RWPE1 (cell line): ENCODE measurements at regions not wholly inside any gene's neighbourhood (a gene's known extent, or its start where the extent isn't known, plus 50 kb on each side); places are given as distances from the start of the nearest gene placed in this dataset.
A peak's percentile ranks its signal among the peaks of the same experiment; 100 is the strongest.

Experiments
- CTCF ChIA-PET: fragments of 350-600 bp; sonication (Branson Sonifier 250); formaldehyde crosslinking; extraction: SDS; loops from one replicate; lab custom pipeline; 2021; lab: Yijun Ruan, JAX
- POLR2A ChIA-PET: fragments of 400-600 bp; formaldehyde crosslinking; extraction: SDS; loops from one replicate; lab custom pipeline; 2020; ENCODE audit warnings: antibody characterized with exemption; ENCODE audit not compliant: low non-redundant PET; lab: Yijun Ruan, JAX
- DNase-seq: peaks from one replicate; pipeline ENCODE4 v3.0.0; 2012; ENCODE audit warnings: low spot score
- H3K27ac ChIP-seq: fragments of 450-650 bp; 2 replicates; pipeline ENCODE4 v1.5.1; 2017
- TF ChIP-seq, protein P1 (sequence below): fragments of 450-650 bp; conservative IDR thresholded peaks from 2 replicates; pipeline ENCODE4 v1.5.1; 2017; ENCODE audit warnings: low read depth, mild to moderate bottlenecking

DNA sequence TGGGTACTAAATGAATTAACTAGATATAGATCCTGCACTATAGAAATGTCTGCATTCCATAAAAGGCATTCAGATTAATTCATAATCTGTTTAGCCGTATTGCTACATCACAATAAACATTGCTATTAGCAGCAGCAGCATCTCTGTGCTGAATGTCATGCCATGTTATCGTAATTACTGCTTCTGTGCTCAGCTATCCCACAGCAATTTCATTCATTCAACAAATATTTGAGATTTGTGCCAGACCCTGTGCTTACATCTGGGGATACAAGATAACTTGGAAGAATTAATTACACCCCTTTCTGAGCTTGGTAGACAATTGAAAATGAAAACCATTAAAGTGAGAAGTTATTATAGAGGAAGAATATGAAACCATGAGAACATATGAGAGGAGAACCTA lies 185.8 kb upstream of the C11orf87 start:
- POLR2A ChIA-PET, result no interaction called here
- H3K27ac ChIP-seq, result no peak overlapping the region
- CTCF ChIA-PET, result no interaction called here
- no peak for DNase-seq
- TF ChIP-seq, protein P1, sequence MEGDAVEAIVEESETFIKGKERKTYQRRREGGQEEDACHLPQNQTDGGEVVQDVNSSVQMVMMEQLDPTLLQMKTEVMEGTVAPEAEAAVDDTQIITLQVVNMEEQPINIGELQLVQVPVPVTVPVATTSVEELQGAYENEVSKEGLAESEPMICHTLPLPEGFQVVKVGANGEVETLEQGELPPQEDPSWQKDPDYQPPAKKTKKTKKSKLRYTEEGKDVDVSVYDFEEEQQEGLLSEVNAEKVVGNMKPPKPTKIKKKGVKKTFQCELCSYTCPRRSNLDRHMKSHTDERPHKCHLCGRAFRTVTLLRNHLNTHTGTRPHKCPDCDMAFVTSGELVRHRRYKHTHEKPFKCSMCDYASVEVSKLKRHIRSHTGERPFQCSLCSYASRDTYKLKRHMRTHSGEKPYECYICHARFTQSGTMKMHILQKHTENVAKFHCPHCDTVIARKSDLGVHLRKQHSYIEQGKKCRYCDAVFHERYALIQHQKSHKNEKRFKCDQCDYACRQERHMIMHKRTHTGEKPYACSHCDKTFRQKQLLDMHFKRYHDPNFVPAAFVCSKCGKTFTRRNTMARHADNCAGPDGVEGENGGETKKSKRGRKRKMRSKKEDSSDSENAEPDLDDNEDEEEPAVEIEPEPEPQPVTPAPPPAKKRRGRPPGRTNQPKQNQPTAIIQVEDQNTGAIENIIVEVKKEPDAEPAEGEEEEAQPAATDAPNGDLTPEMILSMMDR, result no peak

DNA sequence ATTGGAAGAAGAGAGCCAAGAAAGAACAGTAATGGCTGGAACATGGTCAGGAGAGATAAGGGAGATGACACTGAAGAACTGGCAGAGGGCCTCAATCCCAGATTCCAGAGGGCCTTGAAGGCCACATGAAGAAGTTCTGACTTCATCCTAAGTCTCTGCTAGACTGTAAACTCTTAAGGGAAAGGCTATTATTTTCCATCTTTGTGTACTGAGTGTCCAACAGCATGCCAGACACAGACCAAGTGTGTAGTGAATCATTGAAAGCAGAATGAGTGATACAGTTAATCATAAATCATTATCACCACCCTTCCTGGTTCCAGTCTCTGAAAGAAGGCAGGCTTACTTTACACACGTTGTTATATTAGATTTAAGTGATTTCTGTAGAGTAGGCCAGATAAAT lies 185.3 kb upstream of the C11orf87 start:
- CTCF ChIA-PET, result no interaction called here
- H3K27ac ChIP-seq, result no peak overlapping the region
- no peak for DNase-seq

DNA sequence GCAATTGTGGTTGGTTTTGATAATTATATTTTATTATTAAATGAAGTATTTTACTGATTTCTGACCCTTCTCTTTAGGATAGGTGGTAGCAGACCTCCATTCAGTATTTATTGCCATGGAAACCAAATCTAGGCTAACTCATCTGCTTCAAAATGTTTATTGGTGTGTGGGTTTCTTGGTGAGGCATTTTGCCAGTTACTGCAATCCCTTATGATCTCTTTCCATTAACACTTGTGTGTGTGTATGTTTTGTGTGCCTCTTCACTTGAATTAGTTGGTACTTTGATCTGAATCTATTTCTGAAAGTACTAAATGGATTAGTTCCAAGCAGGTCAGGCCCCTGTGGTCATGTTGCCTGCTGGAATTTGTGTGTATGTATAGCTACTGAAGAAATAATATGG lies 184.4 kb upstream of the C11orf87 start:
- ChIA-PET POLR2A (no interaction called here), CTCF (no interaction called here)
- TF ChIP-seq, protein P1, result no peak
- H3K27ac ChIP-seq, result no peak overlapping the region
- no peak for DNase-seq

More for the DNA sequence above, 185.3 kb upstream of the C11orf87 start:
- TF ChIP-seq, protein P1, result no peak
- POLR2A ChIA-PET, result no interaction called here

DNA sequence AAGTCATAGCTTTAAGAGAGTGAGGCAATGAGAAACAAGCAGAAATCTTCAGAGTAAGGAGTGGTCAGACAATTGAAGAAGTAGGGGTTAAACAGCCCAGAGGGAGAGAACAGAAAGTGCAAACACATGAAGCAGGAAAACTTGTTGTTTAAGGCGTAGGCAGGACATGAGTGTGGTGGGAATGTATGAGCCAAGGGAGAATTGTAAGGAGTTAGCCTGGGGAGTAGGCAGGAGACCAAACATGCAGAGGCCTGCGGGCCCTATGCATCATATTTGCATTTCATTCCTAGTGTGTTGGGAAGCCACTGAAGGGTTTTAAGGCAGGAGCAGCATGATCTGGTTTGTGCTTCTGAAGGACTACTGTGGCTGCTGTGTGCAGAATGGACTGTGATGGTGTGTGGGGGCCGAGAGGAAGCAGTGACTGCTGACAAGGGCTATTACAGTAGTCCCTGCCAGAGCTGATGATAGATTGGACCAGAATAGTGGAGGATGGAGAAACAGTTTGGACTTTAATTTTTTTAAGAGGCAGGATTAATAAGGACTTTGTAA lies 179.9 kb upstream of the C11orf87 start:
- H3K27ac ChIP-seq, result no peak overlapping the region
- CTCF ChIA-PET, result no interaction called here
- DNase-seq, result peak; percentile 23
- POLR2A ChIA-PET, result no interaction called here
- TF ChIP-seq, protein P1, result no peak

DNA sequence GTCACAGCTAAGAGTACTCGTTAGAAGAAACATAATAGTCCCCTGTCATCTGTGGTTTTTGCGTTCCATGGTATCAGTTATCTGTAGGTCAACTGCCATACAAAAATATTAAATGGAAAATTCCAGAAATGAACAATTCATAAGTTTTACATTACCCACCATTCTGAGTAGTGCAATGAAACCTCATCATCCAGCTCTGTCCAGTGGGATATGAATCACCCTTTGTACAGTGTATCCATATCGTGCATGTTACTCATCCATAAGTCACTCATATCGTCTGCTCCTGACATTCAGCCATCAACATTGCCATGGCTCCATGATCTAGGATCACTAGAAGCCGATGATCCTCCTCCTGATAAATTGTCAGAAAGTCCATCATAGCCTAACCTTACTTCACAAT lies 174.9 kb upstream of the C11orf87 start:
- POLR2A ChIA-PET, result no interaction called here
- DNase-seq, result peak; percentile 60
- TF ChIP-seq, protein P1, result no peak
- H3K27ac ChIP-seq, result no peak overlapping the region
- CTCF ChIA-PET, result interaction anchor here (0.5 kb wide), 1 partner anchor 72 kb away, joined by 3 read pairs; no protein-coding TSS in a partner anchor

DNA sequence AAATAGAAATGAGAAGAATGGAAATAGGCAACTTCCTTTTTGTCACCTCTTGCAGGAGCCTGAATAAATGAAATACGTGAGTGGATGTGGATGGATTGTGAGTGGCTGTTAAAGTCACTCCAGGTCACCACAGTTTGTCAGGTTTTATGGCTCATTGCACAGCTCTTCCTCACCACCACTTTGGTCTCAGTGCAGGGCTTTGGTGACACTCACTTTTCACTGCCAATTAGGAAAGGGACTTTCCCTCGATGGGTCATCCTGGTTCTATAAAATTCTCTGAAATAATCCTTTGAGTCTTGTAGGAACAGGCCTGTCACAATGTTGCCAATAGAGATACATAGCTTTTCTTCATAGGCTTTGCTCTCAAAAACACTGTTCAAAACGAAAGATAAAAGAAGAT lies 172.4 kb upstream of the C11orf87 start:
- TF ChIP-seq, protein P1, result no peak
- ChIA-PET POLR2A (no interaction called here), CTCF (interaction anchor here (0.6 kb wide), 1 partner anchor 32 kb away, joined by 4 read pairs; no protein-coding TSS in a partner anchor)
- no peak for DNase-seq
- H3K27ac ChIP-seq, result no peak overlapping the region
